ENCODE measurements at regions not wholly inside any gene's neighbourhood (a gene's known extent, or its start where the extent isn't known, plus 50 kb on each side); places are given as distances from the start of the nearest gene placed in this dataset.

- TF ChIP-seq CTCF (IDR thresholded peaks at IDR 0.05) (no peak), POLR2AphosphoS5 (IDR thresholded peaks at IDR 0.05) (no peak), POLR2A (IDR thresholded peaks at IDR 0.05) (no peak)
Measured at GRCh38 chr17:68734931-68735330, 133.8 kb upstream of the FAM20A start.
